ENCODE measurements at regions not wholly inside any gene's neighbourhood (a gene's known extent, or its start where the extent isn't known, plus 50 kb on each side); places are given as distances from the start of the nearest gene placed in this dataset.
A peak's percentile ranks its signal among the peaks of the same experiment; 100 is the strongest.

DNA sequence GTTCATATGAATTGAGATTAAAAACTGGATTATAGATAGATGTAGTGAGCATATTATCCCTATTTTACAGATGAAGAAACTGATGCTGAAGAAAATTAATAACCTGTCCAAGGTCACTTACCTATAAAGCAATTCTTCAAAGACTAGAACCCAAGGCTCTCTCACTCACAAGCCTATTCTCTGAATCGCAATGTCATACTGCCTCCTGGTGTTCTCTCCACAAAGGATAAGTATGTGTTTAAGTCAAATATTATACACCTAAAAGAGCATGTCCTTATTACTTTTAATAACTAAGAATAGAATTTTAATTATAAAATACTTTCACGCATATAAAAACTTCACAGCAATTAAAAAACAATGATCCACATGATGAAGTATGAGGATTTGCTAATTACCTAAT is 721.3 kb upstream of the USP15 start:
- no peak overlapping the region for H3K4me2 ChIP-seq (ENCODE audit: extremely low read depth, insufficient read depth, low read length)
- no peak overlapping the region for H3K4me3 ChIP-seq (replicated peaks in 1 of 4; ENCODE audit: control extremely low read depth in 1 of 4, insufficient read depth in 1 of 4, low read depth in 3 of 4, low read length in 4 of 4)
- TF ChIP-seq CTCF (conservative IDR thresholded peaks at IDR 0.05 in 1 of 2, IDR thresholded peaks at IDR 0.05 in 1 of 2; ENCODE audit: low read depth in 1 of 2, low read length in 2 of 2): no peak
- no peak for TF ChIP-seq EZH2 (IDR thresholded peaks at IDR 0.05; ENCODE audit: low read length, missing control alignments)
- H3K4me1 ChIP-seq (ENCODE audit: control insufficient read depth, extremely low read depth, insufficient read depth, low read length): no peaks in the 10 kb centered on the region
- no peak overlapping the region for H2AFZ ChIP-seq (ENCODE audit: low read length)
- H4K20me1 ChIP-seq (ENCODE audit: control insufficient read depth, extremely low read depth, insufficient read depth, low read length): no peaks in the 10 kb centered on the region
- no peaks in the 10 kb centered on the region for H3K79me2 ChIP-seq (ENCODE audit: control insufficient read depth, insufficient read depth, low read length)
- no peaks in the 10 kb centered on the region for H3K9me3 ChIP-seq (ENCODE audit: control insufficient read depth, insufficient read depth, low read depth, low read length)
- H3K27ac ChIP-seq (ENCODE audit: insufficient read depth, low read length): no peak overlapping the region
- H3K27me3 ChIP-seq (ENCODE audit: control insufficient read depth, insufficient read depth, low read length): no peaks in the 10 kb centered on the region
- H3K9ac ChIP-seq (ENCODE audit: insufficient read depth, low read length): no peak overlapping the region
- peak in 1 of 2 donors; percentile 2 for DNase-seq (ENCODE audit: low read depth in 2 of 2)
- no peaks in the 10 kb centered on the region for H3K36me3 ChIP-seq (ENCODE audit: control insufficient read depth, insufficient read depth, low read length)

- Histone ChIP-seq H3K79me2 (ENCODE audit: control insufficient read depth, insufficient read depth, low read length) (no peaks in the 10 kb centered on the region), H3K9ac (ENCODE audit: insufficient read depth, low read length) (no peak overlapping the region), H3K36me3 (ENCODE audit: control insufficient read depth, insufficient read depth, low read length) (no peaks in the 10 kb centered on the region), H3K9me3 (ENCODE audit: control insufficient read depth, insufficient read depth, low read depth, low read length) (no peaks in the 10 kb centered on the region), H3K4me2 (ENCODE audit: extremely low read depth, insufficient read depth, low read length) (no peak overlapping the region), H3K4me3 (replicated peaks in 1 of 4; ENCODE audit: control extremely low read depth in 1 of 4, insufficient read depth in 1 of 4, low read depth in 3 of 4, low read length in 4 of 4) (no peak overlapping the region), H3K27ac (ENCODE audit: insufficient read depth, low read length) (no peak overlapping the region), H3K27me3 (ENCODE audit: control insufficient read depth, insufficient read depth, low read length) (no peaks in the 10 kb centered on the region), H3K4me1 (ENCODE audit: control insufficient read depth, extremely low read depth, insufficient read depth, low read length) (no peaks in the 10 kb centered on the region), H4K20me1 (ENCODE audit: control insufficient read depth, extremely low read depth, insufficient read depth, low read length) (no peaks in the 10 kb centered on the region), H2AFZ (ENCODE audit: low read length) (no peak overlapping the region)
- TF ChIP-seq CTCF (conservative IDR thresholded peaks at IDR 0.05 in 1 of 2, IDR thresholded peaks at IDR 0.05 in 1 of 2; ENCODE audit: low read depth in 1 of 2, low read length in 2 of 2) (no peak), EZH2 (IDR thresholded peaks at IDR 0.05; ENCODE audit: low read length, missing control alignments) (no peak)
- DNase-seq (ENCODE audit: low read depth in 2 of 2): no peak
Observed at GRCh38 chr12:61542551-61542950, 717.7 kb upstream of the USP15 start.

DNA sequence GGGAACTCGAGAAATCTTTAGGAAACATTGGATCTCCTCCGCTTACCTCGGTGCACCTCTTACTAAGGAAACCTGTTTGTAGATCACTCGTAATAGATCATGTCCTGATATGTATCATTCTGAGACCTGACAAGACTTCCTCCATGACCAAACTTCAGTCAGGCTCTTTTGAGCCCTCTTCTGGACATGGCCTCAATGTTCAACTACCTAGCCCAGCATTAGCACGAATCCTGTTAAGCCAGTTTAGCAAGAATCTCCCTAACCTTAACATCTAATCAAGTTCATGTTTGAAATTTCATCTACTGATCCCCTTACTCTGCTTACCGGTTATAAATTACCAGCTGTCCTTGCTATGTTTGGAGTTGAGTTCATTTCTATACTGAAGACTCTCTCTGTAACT is 713.9 kb upstream of the USP15 start:
- Histone ChIP-seq H3K4me1 (ENCODE audit: control insufficient read depth, extremely low read depth, insufficient read depth, low read length) (no peaks in the 10 kb centered on the region), H3K9ac (ENCODE audit: insufficient read depth, low read length) (no peak overlapping the region), H3K4me2 (ENCODE audit: extremely low read depth, insufficient read depth, low read length) (no peak overlapping the region), H3K9me3 (ENCODE audit: control insufficient read depth, insufficient read depth, low read depth, low read length) (no peaks in the 10 kb centered on the region), H4K20me1 (ENCODE audit: control insufficient read depth, extremely low read depth, insufficient read depth, low read length) (no peaks in the 10 kb centered on the region), H3K4me3 (replicated peaks in 1 of 4; ENCODE audit: control extremely low read depth in 1 of 4, insufficient read depth in 1 of 4, low read depth in 3 of 4, low read length in 4 of 4) (no peak overlapping the region), H3K27me3 (ENCODE audit: control insufficient read depth, insufficient read depth, low read length) (no peaks in the 10 kb centered on the region), H2AFZ (ENCODE audit: low read length) (no peak overlapping the region), H3K27ac (ENCODE audit: insufficient read depth, low read length) (no peak overlapping the region), H3K36me3 (ENCODE audit: control insufficient read depth, insufficient read depth, low read length) (no peaks in the 10 kb centered on the region), H3K79me2 (ENCODE audit: control insufficient read depth, insufficient read depth, low read length) (no peaks in the 10 kb centered on the region)
- no peak for TF ChIP-seq CTCF (conservative IDR thresholded peaks at IDR 0.05 in 1 of 2, IDR thresholded peaks at IDR 0.05 in 1 of 2; ENCODE audit: low read depth in 1 of 2, low read length in 2 of 2)
- no peak for TF ChIP-seq EZH2 (IDR thresholded peaks at IDR 0.05; ENCODE audit: low read length, missing control alignments)
- DNase-seq (ENCODE audit: low read depth in 2 of 2): no peak

Data from fibroblast of lung (primary cell).